ENCODE measurements at regions not wholly inside any gene's neighbourhood (a gene's known extent, or its start where the extent isn't known, plus 50 kb on each side); places are given as distances from the start of the nearest gene placed in this dataset.

DNA sequence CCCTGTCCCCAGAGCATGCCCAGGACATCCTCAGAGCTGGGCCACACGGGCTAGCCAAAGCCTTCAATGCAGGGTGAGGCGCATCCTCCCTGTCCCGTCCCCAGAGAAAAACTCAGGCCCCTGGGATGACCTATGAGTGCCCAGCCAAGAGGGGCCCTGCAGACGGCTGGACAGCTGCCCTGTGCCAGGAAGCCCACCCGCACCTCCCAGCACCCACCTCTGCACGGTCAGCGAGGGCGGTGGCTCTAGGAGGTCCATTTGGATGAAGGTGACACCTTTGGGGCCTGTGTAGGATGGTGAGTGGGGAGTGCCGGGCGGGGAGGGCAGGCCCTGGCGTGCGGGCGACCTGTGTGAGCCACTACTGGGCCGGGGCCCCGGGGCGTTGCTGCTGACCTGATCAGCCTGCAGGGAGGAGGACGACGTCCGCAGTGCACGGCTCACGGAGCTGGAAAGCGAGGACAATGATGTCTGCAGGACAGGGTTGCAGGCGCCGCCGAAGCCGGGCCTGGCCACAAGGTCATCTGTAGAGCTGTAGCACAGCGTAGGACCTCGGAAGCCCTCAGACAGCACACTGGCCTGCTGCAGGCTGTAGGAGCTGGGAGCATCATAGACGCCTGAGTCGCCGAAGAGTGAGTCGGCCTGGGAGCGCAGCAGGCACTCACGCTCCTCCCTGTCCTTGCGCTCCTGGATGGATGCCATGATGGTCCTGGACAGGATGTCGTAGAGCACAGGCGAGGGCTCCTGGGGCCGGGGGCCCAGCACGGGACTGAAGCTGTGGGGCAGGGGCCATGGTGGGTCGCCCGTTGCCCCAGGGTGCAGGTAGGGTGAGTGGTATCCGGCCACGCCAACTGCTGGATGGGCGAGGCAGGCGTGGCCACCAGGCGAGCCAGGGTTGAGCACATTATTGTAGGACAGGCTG lies 180.5 kb downstream of the IGLL1 start:
- no peak for DNase-seq (ENCODE audit: low read depth)
- Histone ChIP-seq H3K4me3 (ENCODE audit: low read depth, low read length) (no peak overlapping the region), H3K27me3 (ENCODE audit: control insufficient read depth, insufficient read depth, low read length) (no peaks in the 10 kb centered on the region), H3K36me3 (ENCODE audit: control insufficient read depth, insufficient read depth, low read length) (no peaks in the 10 kb centered on the region)
- TF ChIP-seq, protein P1, sequence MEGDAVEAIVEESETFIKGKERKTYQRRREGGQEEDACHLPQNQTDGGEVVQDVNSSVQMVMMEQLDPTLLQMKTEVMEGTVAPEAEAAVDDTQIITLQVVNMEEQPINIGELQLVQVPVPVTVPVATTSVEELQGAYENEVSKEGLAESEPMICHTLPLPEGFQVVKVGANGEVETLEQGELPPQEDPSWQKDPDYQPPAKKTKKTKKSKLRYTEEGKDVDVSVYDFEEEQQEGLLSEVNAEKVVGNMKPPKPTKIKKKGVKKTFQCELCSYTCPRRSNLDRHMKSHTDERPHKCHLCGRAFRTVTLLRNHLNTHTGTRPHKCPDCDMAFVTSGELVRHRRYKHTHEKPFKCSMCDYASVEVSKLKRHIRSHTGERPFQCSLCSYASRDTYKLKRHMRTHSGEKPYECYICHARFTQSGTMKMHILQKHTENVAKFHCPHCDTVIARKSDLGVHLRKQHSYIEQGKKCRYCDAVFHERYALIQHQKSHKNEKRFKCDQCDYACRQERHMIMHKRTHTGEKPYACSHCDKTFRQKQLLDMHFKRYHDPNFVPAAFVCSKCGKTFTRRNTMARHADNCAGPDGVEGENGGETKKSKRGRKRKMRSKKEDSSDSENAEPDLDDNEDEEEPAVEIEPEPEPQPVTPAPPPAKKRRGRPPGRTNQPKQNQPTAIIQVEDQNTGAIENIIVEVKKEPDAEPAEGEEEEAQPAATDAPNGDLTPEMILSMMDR (IDR thresholded peaks at IDR 0.05; ENCODE audit: insufficient read depth, low read depth, low read length): no peak
- POLR2A ChIA-PET: no interaction called here
- CTCF ChIA-PET: interaction anchor here (0.9 kb wide), 1 partner anchor 14 kb away, joined by 5 read pairs; no protein-coding TSS in a partner anchor

- DNase-seq (ENCODE audit: low read depth): no peak
- ChIA-PET POLR2A (no interaction called here), CTCF (interaction anchor here (1.2 kb wide), 1 partner anchor 10 kb away, joined by 4 read pairs; no protein-coding TSS in a partner anchor)
- no peaks in the 10 kb centered on the region for H3K36me3 ChIP-seq (ENCODE audit: control insufficient read depth, insufficient read depth, low read length)
- TF ChIP-seq, protein P1 (IDR thresholded peaks at IDR 0.05; ENCODE audit: insufficient read depth, low read depth, low read length): no peak
- no peaks in the 10 kb centered on the region for H3K27me3 ChIP-seq (ENCODE audit: control insufficient read depth, insufficient read depth, low read length)
- H3K4me3 ChIP-seq (ENCODE audit: low read depth, low read length): no peak overlapping the region
These were observed 181.3 kb downstream of the IGLL1 start for GRCh38 chr22:23398701-23399366.

GRCh38 chr22:23397613-23398567 lies 182.2 kb downstream of the IGLL1 start:
- ChIA-PET CTCF (interaction anchor here (1.2 to 2.8 kb wide), 2 partner anchors 9 to 12 kb away, joined by 4 to 15 read pairs; no protein-coding TSS in a partner anchor), POLR2A (no interaction called here)
- DNase-seq (ENCODE audit: low read depth): no peak
- H3K4me3 ChIP-seq (ENCODE audit: low read depth, low read length): no peak overlapping the region
- no peaks in the 10 kb centered on the region for H3K36me3 ChIP-seq (ENCODE audit: control insufficient read depth, insufficient read depth, low read length)
- TF ChIP-seq, protein P1 (IDR thresholded peaks at IDR 0.05; ENCODE audit: insufficient read depth, low read depth, low read length): no peak
- no peaks in the 10 kb centered on the region for H3K27me3 ChIP-seq (ENCODE audit: control insufficient read depth, insufficient read depth, low read length)

DNA sequence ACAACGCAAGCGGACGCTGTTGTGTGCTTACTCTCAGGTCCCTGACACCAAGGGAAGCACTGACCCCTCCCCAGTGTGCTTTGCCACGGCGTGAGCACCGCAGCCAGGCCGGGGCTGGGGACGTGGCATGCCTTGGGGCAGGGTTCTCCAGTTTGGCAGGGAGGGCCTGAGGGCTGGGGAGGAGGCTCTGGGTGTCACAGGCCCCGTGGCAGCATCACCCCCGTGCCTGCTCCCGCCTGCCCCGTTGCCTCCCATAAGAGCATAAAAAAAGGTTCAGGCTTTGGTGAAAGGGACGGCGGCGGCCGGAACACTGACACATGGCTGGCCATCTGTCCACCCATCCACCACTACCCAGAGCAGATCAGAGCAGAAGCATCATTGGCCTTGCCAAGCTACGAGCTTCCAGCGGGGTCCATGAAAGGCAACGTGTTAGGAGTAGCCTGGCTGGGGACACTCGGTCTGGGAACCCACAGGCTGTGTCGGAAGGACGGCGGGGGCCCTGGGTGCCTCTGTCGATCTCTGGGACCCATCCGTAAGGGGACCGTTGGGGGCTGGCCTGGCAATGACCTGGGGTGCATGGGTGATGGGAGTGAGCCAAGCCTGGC lies 183.0 kb downstream of the IGLL1 start:
- TF ChIP-seq, protein P1 (IDR thresholded peaks at IDR 0.05; ENCODE audit: insufficient read depth, low read depth, low read length): no peak
- H3K4me3 ChIP-seq (ENCODE audit: low read depth, low read length): no peak overlapping the region
- no peaks in the 10 kb centered on the region for H3K27me3 ChIP-seq (ENCODE audit: control insufficient read depth, insufficient read depth, low read length)
- POLR2A ChIA-PET: no interaction called here
- DNase-seq (ENCODE audit: low read depth): no peak
- CTCF ChIA-PET: interaction anchor here (2.8 kb wide), 1 partner anchor 11 kb away, joined by 15 read pairs; no protein-coding TSS in a partner anchor
- H3K36me3 ChIP-seq (ENCODE audit: control insufficient read depth, insufficient read depth, low read length): no peaks in the 10 kb centered on the region

All from BJ (cell line).